AG04449 (cell line): ENCODE measurements at regions not wholly inside any gene's neighbourhood (a gene's known extent, or its start where the extent isn't known, plus 50 kb on each side); places are given as distances from the start of the nearest gene placed in this dataset.

Source experiments
- CTCF ChIA-PET: fragments of 350-600 bp; formaldehyde crosslinking; extraction: SDS; loops from one replicate; lab custom pipeline; 2021; ENCODE audit warnings: antibody characterized with exemption; lab: Yijun Ruan, JAX
- POLR2A ChIA-PET: fragments of 400-600, 350-600 bp; formaldehyde crosslinking; extraction: SDS; loops from one replicate; lab custom pipeline; 2020; ENCODE audit warnings: antibody characterized with exemption, inconsistent platforms; lab: Yijun Ruan, JAX
- DNase-seq: peaks from one replicate; pipeline ENCODE4 v3.0.0-alpha.2; 2010; ENCODE audit warnings: low read depth, low spot score
- H3K4me3 ChIP-seq: 2 replicates; pipeline ENCODE4 v1.5.1; 2011; ENCODE audit warnings: low read depth, mild to moderate bottlenecking, control low read depth, low read length
- TF ChIP-seq, protein P1 (sequence below): IDR thresholded peaks from one replicate; pipeline ENCODE4 v1.5.1; 2011; ENCODE audit warnings: mild to moderate bottlenecking, moderate library complexity, low read length, control low read depth, inconsistent platforms; ENCODE audit not compliant: insufficient read depth; ENCODE audit errors: missing control alignments

DNA sequence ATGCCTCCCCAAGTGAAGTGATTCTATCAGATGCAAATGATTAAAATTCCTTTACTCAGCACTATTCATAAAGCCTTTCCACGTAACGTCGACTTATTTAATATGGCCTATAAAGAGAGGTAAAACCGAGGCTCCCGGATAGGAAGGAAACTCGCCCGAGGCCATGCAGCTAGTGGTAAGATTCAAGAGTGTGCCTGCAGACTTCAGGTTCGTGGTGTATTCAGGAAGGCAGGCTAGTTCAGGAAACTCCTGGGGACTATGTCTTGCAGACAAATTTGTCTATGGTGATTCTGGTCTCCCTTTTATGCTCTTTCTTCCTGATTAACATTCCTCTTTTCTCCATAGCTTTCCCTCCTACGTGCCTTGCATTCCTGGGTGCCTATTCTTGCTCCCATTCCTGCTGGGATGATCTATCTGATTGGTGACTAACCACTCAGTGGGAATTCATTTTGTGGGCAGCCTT lies 150.7 kb downstream of the SST start:
- DNase-seq: peak; percentile 24
- CTCF ChIA-PET: interaction anchor here (0.9 kb wide), 1 partner anchor 200 kb away, joined by 3 read pairs; no protein-coding TSS in a partner anchor
- POLR2A ChIA-PET: interaction anchor here (1.0 kb wide), 1 partner anchor 48 kb away, joined by 4 read pairs; no protein-coding TSS in a partner anchor

DNA sequence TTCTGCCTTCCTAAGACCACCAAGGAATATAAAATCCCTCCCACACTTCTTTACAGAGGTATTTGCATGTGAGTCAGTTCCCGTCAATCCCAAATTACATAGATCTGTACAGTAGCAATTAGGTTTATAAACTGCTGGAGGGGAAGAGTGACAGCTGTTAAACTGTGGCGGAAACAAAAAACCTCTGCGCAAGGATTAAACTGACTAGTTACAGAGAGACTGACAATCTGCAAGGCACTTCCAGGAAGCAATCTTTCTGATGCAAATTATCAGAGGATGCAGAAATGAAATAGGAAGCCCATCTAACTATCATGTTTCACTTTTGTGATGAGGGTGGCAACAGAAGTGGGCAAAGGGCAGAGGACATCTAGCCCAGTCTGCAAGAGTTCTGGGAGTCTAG lies 150.4 kb downstream of the RTP4 start:
- DNase-seq: no peak
- no peak overlapping the region for H3K4me3 ChIP-seq
- ChIA-PET POLR2A (no interaction called here), CTCF (interaction anchor here (0.8 to 0.9 kb wide), 2 partner anchors 200 to 294 kb away, joined by 3 read pairs; no protein-coding TSS in a partner anchor)
- TF ChIP-seq, protein P1, sequence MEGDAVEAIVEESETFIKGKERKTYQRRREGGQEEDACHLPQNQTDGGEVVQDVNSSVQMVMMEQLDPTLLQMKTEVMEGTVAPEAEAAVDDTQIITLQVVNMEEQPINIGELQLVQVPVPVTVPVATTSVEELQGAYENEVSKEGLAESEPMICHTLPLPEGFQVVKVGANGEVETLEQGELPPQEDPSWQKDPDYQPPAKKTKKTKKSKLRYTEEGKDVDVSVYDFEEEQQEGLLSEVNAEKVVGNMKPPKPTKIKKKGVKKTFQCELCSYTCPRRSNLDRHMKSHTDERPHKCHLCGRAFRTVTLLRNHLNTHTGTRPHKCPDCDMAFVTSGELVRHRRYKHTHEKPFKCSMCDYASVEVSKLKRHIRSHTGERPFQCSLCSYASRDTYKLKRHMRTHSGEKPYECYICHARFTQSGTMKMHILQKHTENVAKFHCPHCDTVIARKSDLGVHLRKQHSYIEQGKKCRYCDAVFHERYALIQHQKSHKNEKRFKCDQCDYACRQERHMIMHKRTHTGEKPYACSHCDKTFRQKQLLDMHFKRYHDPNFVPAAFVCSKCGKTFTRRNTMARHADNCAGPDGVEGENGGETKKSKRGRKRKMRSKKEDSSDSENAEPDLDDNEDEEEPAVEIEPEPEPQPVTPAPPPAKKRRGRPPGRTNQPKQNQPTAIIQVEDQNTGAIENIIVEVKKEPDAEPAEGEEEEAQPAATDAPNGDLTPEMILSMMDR: no peak

More for the DNA sequence above, 150.7 kb downstream of the SST start:
- no peak overlapping the region for H3K4me3 ChIP-seq
- TF ChIP-seq, protein P1: no peak

DNA sequence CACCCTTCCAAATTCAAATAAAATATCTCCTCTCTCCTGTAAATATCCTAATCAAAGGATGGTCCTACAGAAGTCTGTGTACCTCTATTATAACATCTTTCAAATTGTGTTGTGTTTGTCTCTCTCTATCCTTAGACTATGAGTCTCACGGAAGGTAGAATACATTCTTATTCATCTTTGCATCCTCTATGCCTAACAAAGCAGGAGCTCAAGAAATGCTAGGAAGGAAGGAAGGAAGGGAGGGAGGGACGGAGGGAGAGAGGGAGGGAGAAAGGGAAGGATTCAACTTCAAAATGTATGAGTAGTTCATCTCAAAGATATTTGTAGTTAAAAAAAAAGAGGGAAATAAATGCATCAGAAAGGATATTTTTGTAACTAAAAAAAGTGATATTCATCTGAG lies 150.0 kb downstream of the RTP4 start:
- CTCF ChIA-PET: interaction anchor here (0.8 kb wide), 1 partner anchor 294 kb away, joined by 3 read pairs; no protein-coding TSS in a partner anchor
- TF ChIP-seq, protein P1: no peak

DNA sequence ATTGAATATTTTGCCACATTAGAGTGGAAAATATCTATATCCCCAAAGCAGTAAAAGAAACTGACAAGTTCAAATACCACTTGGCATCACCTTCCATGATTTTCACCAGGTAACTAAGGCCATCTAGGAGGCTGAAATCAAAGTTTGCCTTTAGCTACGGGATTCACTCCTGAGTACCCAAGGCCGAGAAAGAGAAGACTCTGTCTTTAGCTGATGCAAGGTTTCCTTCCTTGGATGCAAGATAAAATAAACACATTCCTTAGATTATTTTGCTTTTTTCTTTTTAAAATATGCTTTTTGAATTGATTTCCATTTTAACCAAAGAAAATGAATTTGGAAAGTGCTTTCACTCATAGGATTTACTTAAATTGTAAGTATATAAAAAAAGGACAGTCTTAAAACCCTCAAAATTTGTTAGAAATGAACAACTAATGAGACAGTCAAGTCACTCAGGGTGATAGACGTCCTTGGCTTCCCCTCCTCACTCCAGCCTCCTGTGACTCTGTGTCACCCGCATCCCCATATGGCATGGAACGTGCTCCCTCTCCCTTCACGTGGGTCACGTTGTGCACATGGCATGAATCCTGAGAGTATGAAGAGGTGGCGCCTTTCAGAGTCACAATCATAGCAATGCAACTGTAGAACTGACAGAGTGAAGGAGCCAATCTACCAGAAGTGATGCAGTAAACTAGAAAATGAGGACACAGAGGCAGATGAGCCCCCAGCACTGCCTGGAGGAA lies 148.4 kb downstream of the RTP4 start:
- no peak overlapping the region for H3K4me3 ChIP-seq
- TF ChIP-seq, protein P1: no peak
- CTCF ChIA-PET: interaction anchor here (0.9 kb wide), 1 partner anchor 164 kb away, joined by 3 read pairs; no protein-coding TSS in a partner anchor
- no peak for DNase-seq
- POLR2A ChIA-PET: interaction anchor here (0.6 to 1.2 kb wide), 2 partner anchors 52 to 1930 kb away, joined by 3 read pairs; partner anchors contain the start of gene SENP2

More for the DNA sequence above, 150.0 kb downstream of the RTP4 start:
- H3K4me3 ChIP-seq: no peak overlapping the region
- POLR2A ChIA-PET: no interaction called here
- no peak for DNase-seq

DNA sequence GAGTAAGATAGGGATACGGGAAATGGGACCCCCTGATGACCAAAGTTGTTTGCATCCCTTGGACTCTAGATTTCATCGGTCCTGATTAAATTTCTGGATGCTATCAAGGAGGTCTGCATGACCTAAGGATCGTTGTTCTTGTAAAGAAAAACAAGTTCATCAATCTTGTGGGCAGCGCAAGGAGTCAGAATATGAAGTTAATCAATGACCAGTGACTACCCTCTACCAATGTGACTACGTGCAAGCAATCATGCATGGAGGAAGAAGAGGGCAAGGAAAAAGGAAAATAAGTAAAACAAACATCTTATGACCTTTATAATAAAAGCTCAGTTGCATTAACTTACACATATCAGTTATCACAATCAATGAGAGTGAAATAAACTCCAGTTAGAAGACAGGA lies 139.7 kb downstream of the RTP4 start:
- TF ChIP-seq, protein P1: no peak
- ChIA-PET POLR2A (no interaction called here), CTCF (no interaction called here)
- DNase-seq: no peak
- H3K4me3 ChIP-seq: no peak overlapping the region

DNA sequence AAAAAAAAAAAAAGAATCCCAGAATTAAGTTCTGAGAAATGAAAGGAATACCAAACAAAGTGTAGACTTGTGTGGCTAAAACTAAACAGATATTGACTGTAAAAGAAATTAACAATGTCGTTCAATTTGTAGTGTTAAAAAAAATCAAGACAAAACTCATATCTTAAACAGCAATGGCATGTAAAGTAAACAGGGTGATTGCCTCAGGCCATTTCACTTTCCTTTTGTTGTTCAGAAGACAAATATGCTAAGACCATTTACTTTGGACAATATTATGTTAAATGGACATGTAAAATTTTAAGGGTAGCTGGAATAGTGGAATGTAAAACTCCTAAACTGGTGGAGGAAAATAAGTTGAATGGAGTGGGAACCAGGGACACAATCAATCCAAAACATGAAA lies 139.1 kb downstream of the RTP4 start:
- ChIA-PET POLR2A (no interaction called here), CTCF (no interaction called here)
- TF ChIP-seq, protein P1: no peak
- no peak overlapping the region for H3K4me3 ChIP-seq
- no peak for DNase-seq
